Spinal cord (tissue), 10 donors: ENCODE measurements at regions not wholly inside any gene's neighbourhood (a gene's known extent, or its start where the extent isn't known, plus 50 kb on each side); places are given as distances from the start of the nearest gene placed in this dataset. TPM values are rescaled to one million over a fixed set of nuclear protein-coding genes. Genes with fewer than 3 reads are reported as not detected.
"Not testable (repeated sequence)": the region's sequence is repeated elsewhere in the genome, so short reads cannot be mapped to it uniquely, and the experiment has no call there.

Source experiments
- DNase-seq, 6 donors: peaks; one replicate each; pipeline versions ENCODE4 v3.0.0 to v3.0.0-alpha.2; 2013 to 2015; ENCODE audit warnings: low spot score in 6 of 6, low read depth in 4 of 6
- H3K27ac ChIP-seq: one replicate; pipeline ENCODE4 v1.5.1; 2013; ENCODE audit warnings: low read depth, low read length, control low read depth
- H3K27me3 ChIP-seq: one replicate; pipeline ENCODE4 v1.6.1; 2013; ENCODE audit warnings: low read length; ENCODE audit not compliant: control insufficient read depth, insufficient read depth
- H3K36me3 ChIP-seq: one replicate; pipeline ENCODE4 v1.6.1; 2013; ENCODE audit warnings: low read length; ENCODE audit not compliant: control insufficient read depth, insufficient read depth
- H3K4me1 ChIP-seq: one replicate; pipeline ENCODE4 v1.6.1; 2013; ENCODE audit warnings: low read length; ENCODE audit not compliant: control insufficient read depth, insufficient read depth
- H3K4me3 ChIP-seq: one replicate; pipeline ENCODE4 v1.5.1; 2013; ENCODE audit warnings: low read depth, low read length, control low read depth
- H3K9me3 ChIP-seq: one replicate; pipeline ENCODE4 v1.6.1; 2013; ENCODE audit warnings: low read length; ENCODE audit not compliant: control insufficient read depth, insufficient read depth
- WGBS: methylation state at CpG from one replicate; pipeline ENCODE4 v1.1.5; 2013; ENCODE audit warnings: missing lambda C conversion rate; ENCODE audit not compliant: insufficient coverage; 5-methylcytosine and 5-hydroxymethylcytosine counted together
- small RNA-seq: library from RNA; depleted of rRNA; stranded (forward); fragments of <200 nt; gene quantifications from one replicate; pipeline ENCODE3, GENCODE V24; 2014; ENCODE audit warnings: low replicate concordance
- donor health status: healthy.

GRCh38 chr3:110995461-110996231, 76.0 kb upstream of the NECTIN3 start:
- DNase-seq = no peak
- no peaks in the 10 kb centered on the region for H3K27me3 ChIP-seq
- H3K36me3 ChIP-seq = no peaks in the 10 kb centered on the region
- H3K4me1 ChIP-seq = no peaks in the 10 kb centered on the region
- H3K27ac ChIP-seq = no peak overlapping the region
- H3K4me3 ChIP-seq = no peak overlapping the region
- WGBS = 86% methylated on average over 1 of the region's 2 CpGs
- H3K9me3 ChIP-seq = no peaks in the 10 kb centered on the region

DNA sequence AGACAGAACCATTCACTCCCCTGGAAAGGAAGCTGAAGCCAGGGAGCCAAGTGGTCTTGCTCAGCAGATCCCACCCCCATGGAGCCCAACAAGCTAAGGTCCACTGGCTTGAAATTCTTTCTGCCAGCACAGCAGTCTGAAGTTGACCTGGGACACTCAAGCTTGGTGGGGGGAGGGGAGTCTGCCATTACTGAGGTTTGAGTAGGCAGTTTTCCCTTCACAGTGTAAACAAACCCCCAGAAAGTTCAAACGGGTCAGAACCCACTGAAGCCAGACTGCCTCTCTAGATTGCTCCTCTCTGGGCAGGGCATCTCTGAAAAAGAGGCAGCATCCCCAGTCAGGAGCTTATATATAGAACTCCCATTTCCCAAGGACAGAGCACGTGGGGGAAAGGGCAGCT, 72.8 kb upstream of the NECTIN3 start:
- not testable (repeated sequence) for H3K27me3 ChIP-seq, H3K27ac ChIP-seq, H3K4me3 ChIP-seq, H3K36me3 ChIP-seq, H3K9me3 ChIP-seq, H3K4me1 ChIP-seq, DNase-seq
- WGBS = 71% methylated on average over 2 of the region's 2 CpGs

DNA sequence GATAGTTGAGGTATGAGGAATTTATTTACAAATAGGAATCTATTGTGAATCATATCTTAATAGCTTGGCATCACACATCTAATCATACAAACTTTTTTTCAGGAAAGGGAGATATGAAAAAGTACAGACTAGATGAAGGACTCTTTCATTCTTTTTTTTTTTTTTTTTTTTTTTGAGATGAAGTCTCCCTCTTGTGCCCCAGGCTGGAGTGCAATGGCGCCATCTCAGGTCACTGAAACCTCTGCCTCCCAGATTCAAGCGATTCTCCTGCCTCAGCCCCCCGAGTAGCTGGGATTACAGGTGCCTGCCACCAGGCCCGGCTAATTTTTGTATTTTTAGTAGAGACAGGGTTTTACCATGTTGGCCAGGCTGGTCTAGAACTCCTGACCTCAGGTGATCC, 65.1 kb upstream of the NECTIN3 start:
- H3K27ac ChIP-seq, H3K4me3 ChIP-seq, DNase-seq, H3K27me3 ChIP-seq, H3K9me3 ChIP-seq, H3K4me1 ChIP-seq, H3K36me3 ChIP-seq: not testable (repeated sequence)
- WGBS = 63% methylated on average over 2 of the region's 4 CpGs

DNA sequence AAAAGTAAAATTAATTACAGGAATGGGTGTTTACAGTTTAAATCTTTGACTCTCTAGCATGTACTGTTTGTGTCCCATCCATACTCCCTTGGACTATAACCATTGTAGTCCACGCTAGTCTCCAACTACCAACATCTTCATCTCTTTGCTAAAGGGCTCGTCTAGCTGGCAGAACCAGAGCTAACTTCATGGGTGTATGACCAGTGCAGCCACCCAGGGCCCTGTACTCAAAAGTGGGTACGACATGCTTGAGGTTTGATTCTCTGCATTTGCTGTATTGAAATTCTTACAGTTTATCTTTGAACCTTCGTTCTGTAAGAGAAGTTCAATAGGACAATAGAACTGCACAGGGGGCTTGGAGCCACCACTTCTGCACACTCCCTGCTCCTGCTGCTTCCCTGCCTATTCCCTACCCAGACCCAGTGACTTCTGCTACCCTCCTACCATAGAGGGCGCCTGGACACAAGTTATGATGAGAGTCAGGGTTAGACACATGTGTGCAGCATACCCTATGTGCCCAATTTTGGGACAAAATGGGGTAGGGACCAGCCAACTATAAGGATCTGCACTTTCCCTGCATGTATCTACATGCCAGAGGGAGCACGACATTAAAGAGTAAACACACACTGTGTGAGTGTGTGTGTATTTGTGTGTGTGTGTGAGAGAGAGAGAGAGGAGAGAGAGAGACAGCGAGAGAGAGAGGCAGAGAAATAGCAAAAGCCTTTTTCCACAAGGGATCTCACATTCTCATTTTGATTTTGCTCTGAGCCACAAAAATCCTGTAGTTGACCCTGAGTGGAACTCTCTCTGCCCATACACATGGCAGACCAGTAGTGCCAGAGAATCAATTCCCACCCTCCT, 59.0 kb upstream of the NECTIN3 start:
- H3K27ac ChIP-seq = no peak overlapping the region
- H3K36me3 ChIP-seq = no peaks in the 10 kb centered on the region
- H3K4me3 ChIP-seq = no peak overlapping the region
- H3K4me1 ChIP-seq = no peaks in the 10 kb centered on the region
- H3K9me3 ChIP-seq = no peaks in the 10 kb centered on the region
- no peaks in the 10 kb centered on the region for H3K27me3 ChIP-seq
- peak in 1 of 6 donors; percentile 7 for DNase-seq
- WGBS = 93% methylated on average over 2 of the region's 7 CpGs

Small RNA genes lying in the stretch of these regions (small RNA-seq; reads per million reads assigned to genes)
- not detected for gene AC078918.1
- not detected for gene MIR4445
- gene RF00019 = not detected
- gene RNU6ATAC15P = not detected
